Glutamatergic neuron (in vitro differentiated cells): ENCODE measurements at regions not wholly inside any gene's neighbourhood (a gene's known extent, or its start where the extent isn't known, plus 50 kb on each side); places are given as distances from the start of the nearest gene placed in this dataset.

ENCODE experiments used
- DNase-seq: peaks from one replicate; pipeline ENCODE4 v3.0.0; 2022
- H3K27ac Mint-ChIP-seq: one replicate; pipeline ENCODE4 v1.8.0; 2020; ENCODE audit warnings: mild to moderate bottlenecking, mixed read lengths, inconsistent platforms; ENCODE audit not compliant: unreplicated experiment
- H3K27me3 Mint-ChIP-seq: one replicate; pipeline ENCODE4 v1.8.0; 2020; ENCODE audit warnings: mild to moderate bottlenecking, moderate library complexity, mixed read lengths, inconsistent platforms; ENCODE audit not compliant: unreplicated experiment
- H3K36me3 Mint-ChIP-seq: one replicate; pipeline ENCODE4 v1.8.0; 2020; ENCODE audit warnings: mild to moderate bottlenecking, mixed read lengths, inconsistent platforms; ENCODE audit not compliant: unreplicated experiment
- H3K4me1 Mint-ChIP-seq: one replicate; pipeline ENCODE4 v1.8.0; 2020; ENCODE audit warnings: mild to moderate bottlenecking, low read depth, mixed read lengths, inconsistent platforms; ENCODE audit not compliant: unreplicated experiment
- H3K4me3 Mint-ChIP-seq: one replicate; pipeline ENCODE4 v1.8.0; 2020; ENCODE audit warnings: mild to moderate bottlenecking, mixed read lengths, inconsistent platforms; ENCODE audit not compliant: unreplicated experiment
- H3K9me3 Mint-ChIP-seq: one replicate; pipeline ENCODE4 v1.8.0; 2020; ENCODE audit warnings: mild to moderate bottlenecking, moderate library complexity, mixed read lengths, inconsistent platforms; ENCODE audit not compliant: unreplicated experiment
- CTCF ChIP-seq: fragments of 200-600 bp; sonication (generic); IDR thresholded peaks from one replicate; pipeline ENCODE4 v1.5.0; 2021; ENCODE audit not compliant: partially characterized antibody, unreplicated experiment

- DNase-seq = no peak
- Mint-ChIP-seq H3K27me3 (no peaks in the 10 kb centered on the region), H3K36me3 (peaks cover 4% of the 10 kb centered on the region), H3K4me3 (no peak overlapping the region), H3K4me1 (peaks cover 4% of the 10 kb centered on the region), H3K27ac (no peak overlapping the region), H3K9me3 (no peaks in the 10 kb centered on the region)
- TF ChIP-seq CTCF = no peak
These were observed 66.2 kb downstream of the SLITRK1 start for GRCh38 chr13:83816081-83816480.

- H3K4me3 Mint-ChIP-seq = no peak overlapping the region
These were observed 66.7 kb downstream of the SLITRK1 start for GRCh38 chr13:83815598-83815997.

GRCh38 chr13:83810136-83810535 lies 72.1 kb downstream of the SLITRK1 start:
- Mint-ChIP-seq H3K9me3 (no peaks in the 10 kb centered on the region), H3K36me3 (no peaks in the 10 kb centered on the region), H3K4me3 (no peak overlapping the region), H3K27me3 (no peaks in the 10 kb centered on the region), H3K4me1 (peaks cover 7% of the 10 kb centered on the region), H3K27ac (no peak overlapping the region)
- DNase-seq = no peak
- no peak for TF ChIP-seq CTCF

More at GRCh38 chr13:83815598-83815997, 66.7 kb downstream of the SLITRK1 start:
- Mint-ChIP-seq H3K9me3 (no peaks in the 10 kb centered on the region), H3K27me3 (no peaks in the 10 kb centered on the region), H3K36me3 (peaks cover 4% of the 10 kb centered on the region), H3K27ac (no peak overlapping the region), H3K4me1 (peaks cover 7% of the 10 kb centered on the region)
- no peak for DNase-seq
- no peak for TF ChIP-seq CTCF

- Mint-ChIP-seq H3K4me1 (no peaks in the 10 kb centered on the region), H3K36me3 (peaks cover 4% of the 10 kb centered on the region)
These were observed 77.8 kb downstream of the SLITRK1 start for GRCh38 chr13:83804356-83804962.

More at GRCh38 chr13:83804356-83804962, 77.8 kb downstream of the SLITRK1 start:
- DNase-seq = no peak
- Mint-ChIP-seq H3K4me3 (no peak overlapping the region), H3K27me3 (no peaks in the 10 kb centered on the region), H3K27ac (no peak overlapping the region), H3K9me3 (peaks cover 2% of the 10 kb centered on the region)
- no peak for TF ChIP-seq CTCF
